ENCODE measurements at regions not wholly inside any gene's neighbourhood (a gene's known extent, or its start where the extent isn't known, plus 50 kb on each side); places are given as distances from the start of the nearest gene placed in this dataset.
"Not testable (repeated sequence)": the region's sequence is repeated elsewhere in the genome, so short reads cannot be mapped to it uniquely, and the experiment has no call there.

DNA sequence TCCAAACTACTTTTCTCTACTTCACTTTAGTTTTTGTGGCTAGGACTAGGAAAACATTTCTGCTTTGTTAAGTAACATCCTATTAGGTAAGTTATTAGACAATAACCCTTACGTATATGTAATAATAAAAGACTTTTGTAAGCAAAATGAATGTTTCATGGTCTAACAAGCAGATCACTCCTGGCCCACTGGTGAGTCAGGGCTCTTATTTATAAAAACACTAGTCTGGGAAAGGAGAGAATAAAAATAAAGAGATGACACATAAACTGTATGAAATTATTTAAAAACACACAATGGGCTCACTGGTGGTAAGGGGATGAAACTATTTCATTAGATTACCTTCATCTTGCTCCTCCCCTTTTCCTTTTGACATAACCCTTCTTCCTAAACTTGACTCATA lies 2212.2 kb upstream of the ACO1 start:
- no peak for DNase-seq (ENCODE audit: low read depth in 4 of 4, low spot score in 1 of 4)

GRCh38 chr9:30178610-30179009 lies 2205.8 kb upstream of the ACO1 start:
- DNase-seq (ENCODE audit: low read depth in 4 of 4, low spot score in 1 of 4), result no peak

GRCh38 chr9:30193421-30193820 lies 2191.0 kb upstream of the ACO1 start:
- no peak for DNase-seq (ENCODE audit: low read depth in 4 of 4, low spot score in 1 of 4)

- DNase-seq (ENCODE audit: low read depth in 4 of 4, low spot score in 1 of 4), result no peak
These were observed 2187.5 kb upstream of the ACO1 start for GRCh38 chr9:30196941-30197340.

DNA sequence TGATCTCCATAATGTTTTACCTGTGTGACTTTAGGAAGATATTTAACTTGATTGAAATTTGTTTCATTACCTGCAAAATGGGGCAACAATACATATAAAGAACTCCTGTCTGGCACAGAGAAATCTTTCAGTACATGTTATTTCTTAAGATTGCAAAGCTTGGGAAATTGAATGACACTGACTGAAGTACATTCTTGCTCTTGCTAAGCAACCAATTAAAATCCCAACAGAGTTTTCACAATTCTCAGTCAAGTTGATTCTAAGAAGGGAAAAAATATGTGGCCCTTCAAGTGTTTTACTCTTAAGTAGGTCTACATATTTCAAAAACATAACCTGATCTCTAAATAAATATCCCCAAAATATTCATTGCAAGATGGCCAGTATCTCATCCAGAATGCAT lies 2187.0 kb upstream of the ACO1 start:
- no peak for DNase-seq (ENCODE audit: low read depth in 4 of 4, low spot score in 1 of 4)

DNA sequence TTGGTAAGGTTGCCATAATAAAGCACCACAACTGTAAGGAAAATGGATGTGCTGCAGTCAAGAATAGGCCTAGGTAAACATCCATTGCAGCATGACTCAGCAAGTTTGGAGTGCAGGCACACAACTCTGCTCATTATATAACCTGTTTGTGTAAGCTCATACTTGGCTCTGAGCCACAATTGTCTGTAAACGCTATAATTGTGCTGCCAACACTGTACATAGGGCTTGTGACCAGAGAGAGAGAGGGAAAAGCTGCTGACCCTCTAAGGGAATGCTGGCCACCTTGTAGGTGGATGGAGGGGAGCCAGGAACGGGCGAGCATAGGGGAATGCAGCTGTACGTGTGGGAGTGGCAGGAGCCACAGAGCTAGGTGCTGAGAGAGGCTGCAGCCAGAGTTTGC lies 2186.5 kb upstream of the ACO1 start:
- no peak for DNase-seq (ENCODE audit: low read depth in 4 of 4, low spot score in 1 of 4)

- DNase-seq (ENCODE audit: low read depth in 4 of 4, low spot score in 1 of 4), result no peak
These were observed 2185.8 kb upstream of the ACO1 start for GRCh38 chr9:30198463-30199309.

- no peak for DNase-seq (ENCODE audit: low read depth in 4 of 4, low spot score in 1 of 4)
These were observed 2183.4 kb upstream of the ACO1 start for GRCh38 chr9:30201024-30201423.

DNA sequence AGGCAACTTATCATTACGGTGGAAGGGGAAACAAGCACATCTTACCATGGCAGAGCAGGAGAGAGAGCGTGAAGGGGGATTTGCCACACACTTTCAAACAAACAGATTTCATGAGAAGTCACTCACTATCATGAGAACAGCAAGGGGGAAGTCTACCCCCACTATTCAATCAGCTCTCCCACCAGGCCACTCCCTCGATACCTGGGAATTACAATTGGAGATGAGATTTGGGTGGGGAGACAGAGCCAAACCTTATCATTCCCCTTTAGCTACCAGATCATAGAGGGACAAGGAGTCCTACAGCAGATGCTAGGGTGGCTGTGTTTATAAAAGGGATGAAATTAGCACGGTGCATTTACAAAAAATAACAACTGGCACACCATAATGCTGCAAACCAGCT lies 2149.4 kb upstream of the ACO1 start:
- DNase-seq (ENCODE audit: low read depth in 4 of 4, low spot score in 1 of 4), result no peak

- DNase-seq (ENCODE audit: low read depth in 4 of 4, low spot score in 1 of 4), result no peak
These were observed 2148.9 kb upstream of the ACO1 start for GRCh38 chr9:30235564-30235963.

DNA sequence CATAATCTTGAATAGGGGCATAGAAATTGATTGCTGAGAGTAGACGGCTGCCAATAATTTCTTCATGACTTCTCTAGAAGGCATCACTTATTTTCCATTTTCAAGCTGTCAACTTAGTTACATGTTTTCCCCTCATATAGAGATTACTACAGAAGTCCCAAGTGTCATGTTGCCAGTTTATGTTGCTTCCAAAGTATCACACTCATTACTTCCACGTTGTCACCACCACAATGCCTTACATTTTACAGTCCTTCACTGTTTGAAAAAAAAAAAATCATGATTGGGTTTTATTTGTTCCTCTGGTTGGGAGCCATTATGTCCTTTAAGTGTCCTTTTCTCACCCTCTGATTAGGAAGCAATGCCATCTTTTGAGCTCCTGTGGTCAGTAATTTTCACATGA lies 2144.6 kb upstream of the ACO1 start:
- no peak for DNase-seq (ENCODE audit: low read depth in 4 of 4, low spot score in 1 of 4)

- DNase-seq (ENCODE audit: low read depth in 4 of 4, low spot score in 1 of 4), result no peak
These were observed 2141.0 kb upstream of the ACO1 start for GRCh38 chr9:30243467-30243866.

GRCh38 chr9:30244877-30245276 lies 2139.6 kb upstream of the ACO1 start:
- DNase-seq (ENCODE audit: low read depth in 4 of 4, low spot score in 1 of 4), result no peak

- DNase-seq (ENCODE audit: low read depth in 4 of 4, low spot score in 1 of 4), result no peak
These were observed 2133.6 kb upstream of the ACO1 start for GRCh38 chr9:30250872-30251271.

GRCh38 chr9:30258094-30258493 lies 2126.3 kb upstream of the ACO1 start:
- DNase-seq (ENCODE audit: low read depth in 4 of 4, low spot score in 1 of 4), result no peak

DNA sequence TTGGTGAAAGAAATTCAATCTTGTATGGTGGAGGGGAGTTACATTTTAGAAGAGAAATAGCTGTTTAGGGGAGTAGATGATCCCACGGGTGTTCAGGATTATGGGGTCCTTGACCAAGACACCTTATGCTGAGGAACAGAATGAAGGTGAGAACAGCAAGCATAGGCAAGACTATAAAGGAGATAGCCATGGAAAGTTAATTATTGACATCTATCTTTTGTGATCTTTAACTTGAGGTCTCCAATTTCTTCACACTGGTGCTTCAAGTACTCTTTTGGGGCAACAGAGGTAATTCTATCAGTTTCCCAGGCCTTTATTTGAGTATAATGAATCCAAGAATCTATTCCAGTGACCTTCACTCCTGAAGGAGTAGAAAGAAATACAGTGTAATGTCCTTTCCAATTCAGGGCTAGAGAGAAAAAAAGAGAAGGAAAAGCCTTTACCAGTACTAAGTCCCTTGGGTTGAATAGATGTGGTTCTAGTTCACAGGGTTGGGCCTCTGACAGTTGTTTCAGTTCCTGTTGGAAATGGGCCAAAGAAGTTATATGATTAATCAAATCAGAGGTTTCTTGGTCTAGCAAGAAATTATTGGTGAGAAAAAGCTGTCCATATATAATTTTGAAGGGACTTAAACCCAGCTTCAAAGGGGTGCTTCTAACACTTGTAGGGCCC lies 2104.1 kb upstream of the ACO1 start:
- DNase-seq (ENCODE audit: low read depth in 4 of 4, low spot score in 1 of 4), result no peak

GRCh38 chr9:30289435-30289834 lies 2095.0 kb upstream of the ACO1 start:
- DNase-seq (ENCODE audit: low read depth in 4 of 4, low spot score in 1 of 4), result no peak

DNA sequence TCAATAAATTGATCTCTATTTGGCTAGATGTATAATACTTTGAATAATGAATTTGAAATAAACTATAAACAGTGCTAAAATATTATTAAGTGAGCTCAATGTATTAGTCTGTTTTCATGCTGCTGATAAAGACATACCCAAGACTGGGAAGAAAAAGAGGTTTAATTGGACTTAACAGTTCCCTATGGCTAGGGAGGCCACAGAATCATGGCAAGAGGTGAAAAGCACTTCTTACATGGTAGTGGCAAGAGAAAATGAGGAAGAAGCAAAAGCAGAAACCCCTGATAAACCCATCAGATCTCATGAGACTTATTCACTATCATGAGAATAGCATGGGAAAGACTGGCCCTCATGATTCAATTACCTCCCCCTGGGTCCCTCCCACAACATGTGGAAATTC lies 2092.4 kb upstream of the ACO1 start:
- DNase-seq (ENCODE audit: low read depth in 4 of 4, low spot score in 1 of 4), result not testable (repeated sequence)

GRCh38 chr9:30293231-30293630 lies 2091.2 kb upstream of the ACO1 start:
- DNase-seq (ENCODE audit: low read depth in 4 of 4, low spot score in 1 of 4), result no peak

- DNase-seq (ENCODE audit: low read depth in 4 of 4, low spot score in 1 of 4), result no peak
These were observed 2085.2 kb upstream of the ACO1 start for GRCh38 chr9:30299126-30299780.

DNA sequence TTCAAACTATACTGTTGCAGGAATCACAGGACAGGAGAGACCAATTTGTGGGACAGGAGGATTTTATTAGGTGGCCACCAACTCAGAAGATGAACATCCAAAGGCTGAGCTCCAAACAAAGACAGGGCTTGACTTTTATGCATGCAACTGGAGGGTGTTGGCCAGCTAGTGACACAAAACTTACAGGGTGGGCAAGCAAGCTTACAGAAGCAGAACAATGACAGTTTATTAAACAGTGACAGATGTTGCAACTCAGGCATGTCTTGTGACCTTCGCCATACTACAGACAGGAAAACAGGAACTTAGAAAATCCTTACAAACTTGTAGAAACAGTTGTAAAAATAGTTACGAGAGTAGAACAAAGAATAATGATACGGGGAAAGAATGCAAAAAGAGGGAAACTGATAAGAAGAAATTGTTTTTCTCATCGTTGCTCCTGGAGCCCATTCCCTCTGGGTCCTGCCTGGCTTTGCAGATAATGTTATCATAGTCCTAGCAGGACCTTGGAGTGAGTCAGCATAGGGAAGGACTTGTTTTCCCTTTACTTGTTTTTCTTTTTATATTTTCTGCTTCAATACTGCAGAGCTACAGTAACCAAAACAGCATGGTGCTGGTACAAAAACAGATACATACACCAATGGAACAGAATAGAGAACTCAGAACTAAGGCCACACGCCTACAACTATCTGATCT lies 2083.0 kb upstream of the ACO1 start:
- DNase-seq (ENCODE audit: low read depth in 4 of 4, low spot score in 1 of 4), result no peak

DNA sequence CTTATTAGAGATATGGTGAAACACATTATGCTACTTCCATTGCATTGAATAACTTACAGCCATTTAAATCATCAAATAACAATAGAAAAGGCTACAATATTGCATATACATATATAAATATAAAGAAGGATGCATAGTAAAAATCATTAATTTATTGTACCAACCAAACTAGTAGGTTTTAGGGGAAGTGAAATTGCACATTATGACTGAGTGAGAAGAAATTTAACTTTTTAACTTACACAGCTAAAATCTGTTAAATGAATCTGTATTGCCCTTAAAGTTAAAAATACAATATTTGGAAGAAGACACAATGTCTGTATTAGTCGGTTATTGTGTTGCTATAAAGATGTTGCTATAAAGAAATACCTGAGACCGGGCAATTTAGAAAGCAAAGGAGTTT lies 2073.7 kb upstream of the ACO1 start:
- DNase-seq (ENCODE audit: low read depth in 4 of 4, low spot score in 1 of 4), result no peak

All from stimulated activated CD4-positive, alpha-beta T cell treated with anti-CD3 and anti-CD28 coated beads, Interleukin-1b, Interleukin-23, amount 100 ng/mL, for 24 hours (primary cell).